ENCODE measurements at regions not wholly inside any gene's neighbourhood (a gene's known extent, or its start where the extent isn't known, plus 50 kb on each side); places are given as distances from the start of the nearest gene placed in this dataset.

- TF ChIP-seq CTCF (conservative IDR thresholded peaks at IDR 0.05) = no peak
- no peak for TF ChIP-seq EZH2 (IDR thresholded peaks at IDR 0.05; ENCODE audit: low read depth)
These were observed 321.2 kb upstream of the CXCR4 start for GRCh38 chr2:136439064-136439676.
